Endothelial cell of hepatic sinusoid (primary cell): ENCODE measurements at regions not wholly inside any gene's neighbourhood (a gene's known extent, or its start where the extent isn't known, plus 50 kb on each side); places are given as distances from the start of the nearest gene placed in this dataset.
"Not testable (repeated sequence)": the region's sequence is repeated elsewhere in the genome, so short reads cannot be mapped to it uniquely, and the experiment has no call there.

Experiments used
- in situ Hi-C: cut with HindIII; loops from 2 replicates; pipeline ENCODE4 v1.10.0; 2017; ENCODE audit warnings: low sequenced_read_pairs

DNA sequence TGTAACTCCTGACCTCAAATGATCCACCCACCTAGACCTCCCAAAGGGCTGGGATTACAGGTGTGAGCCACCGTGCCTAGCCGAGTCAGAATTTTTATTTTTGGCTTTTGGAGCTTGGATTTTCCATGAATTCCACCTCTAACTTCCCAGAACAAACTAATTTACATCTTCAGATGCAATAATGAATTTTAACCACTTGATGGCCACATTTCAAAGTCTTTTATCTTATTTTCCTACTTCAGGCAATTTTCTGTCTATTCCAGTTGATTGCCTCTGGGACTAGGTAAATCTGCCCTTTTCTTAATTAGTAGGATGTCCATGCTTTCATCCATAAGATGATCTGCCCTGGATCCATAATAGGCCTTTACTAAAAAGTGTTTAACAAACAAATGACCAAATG lies 156.4 kb upstream of the ANKFN1 start:
- in situ Hi-C loops = loop anchor here (5.0 kb wide), 1 partner anchor 40 kb away; no protein-coding TSS in a partner anchor

DNA sequence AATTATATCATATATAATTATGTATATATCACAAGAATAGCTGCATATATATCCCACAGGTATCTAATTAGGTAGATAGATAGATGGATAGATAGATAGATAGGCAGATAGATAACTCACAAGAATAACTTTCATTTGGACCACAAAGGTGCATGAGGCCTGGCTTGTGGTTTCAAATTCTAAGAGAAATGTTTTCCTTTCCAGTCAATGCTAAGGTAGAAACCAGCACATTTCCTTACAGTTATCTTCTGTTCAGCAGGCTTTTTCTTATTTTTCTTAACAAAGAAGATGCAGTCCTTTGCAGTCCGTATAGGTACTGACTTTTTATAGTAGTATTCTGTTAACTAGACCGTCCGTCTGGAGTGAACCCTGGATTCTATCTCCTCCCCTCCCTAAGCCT lies 152.9 kb upstream of the ANKFN1 start:
- in situ Hi-C loops = no loop called here

DNA sequence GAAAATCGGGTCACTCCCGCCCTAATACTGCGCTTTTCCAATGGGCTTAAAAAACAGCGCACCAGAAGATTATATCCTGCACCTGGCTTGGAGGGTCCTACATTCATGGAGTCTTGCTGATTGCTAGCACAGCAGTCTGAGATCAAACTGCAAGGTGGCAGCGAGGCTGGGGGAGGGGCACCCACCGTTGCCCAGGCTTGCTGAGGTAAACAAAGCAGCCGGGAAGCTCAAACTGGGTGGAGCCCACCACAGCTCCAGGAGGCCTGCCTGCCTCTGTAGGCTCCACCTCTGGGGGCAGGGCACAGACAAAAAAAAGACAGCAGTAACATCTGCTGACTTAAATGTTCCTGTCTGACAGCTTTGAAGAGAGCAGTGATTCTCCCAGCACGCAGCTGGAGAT lies 150.6 kb upstream of the ANKFN1 start:
- in situ Hi-C loops = not testable (repeated sequence)

DNA sequence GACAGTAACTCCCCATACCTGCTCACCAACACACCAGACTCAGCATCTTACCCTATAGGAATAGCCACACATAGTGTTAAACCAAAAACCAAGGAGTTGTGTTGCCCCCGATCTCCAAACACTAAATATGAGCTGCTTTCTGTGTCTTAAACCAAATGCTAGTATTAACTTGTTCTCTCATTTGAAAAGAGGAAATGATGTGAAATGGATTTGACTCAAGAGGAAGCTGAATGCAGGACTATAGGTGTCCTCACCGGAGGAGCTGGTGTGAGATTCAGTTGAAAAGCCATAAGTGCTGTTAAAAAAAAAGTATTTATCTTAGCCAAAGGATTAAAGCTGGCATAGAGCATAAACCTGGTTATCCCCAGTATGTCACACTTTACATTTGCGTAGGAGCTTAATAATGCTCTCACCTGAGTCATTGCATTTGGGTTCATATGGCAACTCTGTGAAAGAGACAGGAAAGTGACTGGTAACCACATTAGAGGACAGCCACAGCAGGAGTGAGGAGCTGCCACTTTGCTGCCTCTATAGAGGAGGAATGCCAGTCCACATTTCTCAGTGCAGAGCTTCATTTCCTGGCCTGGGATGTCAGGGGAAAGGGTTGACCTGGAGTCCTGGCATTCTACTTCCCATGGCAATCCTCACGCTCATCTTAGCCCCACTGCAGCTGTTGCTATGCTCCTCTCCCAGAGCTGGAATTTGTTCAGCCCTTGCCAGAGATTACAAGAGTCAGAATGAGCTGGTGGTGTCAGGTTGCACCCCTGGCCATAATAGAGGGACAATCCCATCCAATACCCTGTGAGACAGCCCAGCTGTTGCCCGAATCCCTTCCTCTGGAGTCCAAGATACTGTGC lies 143.3 kb upstream of the ANKFN1 start:
- in situ Hi-C loops = no loop called here

DNA sequence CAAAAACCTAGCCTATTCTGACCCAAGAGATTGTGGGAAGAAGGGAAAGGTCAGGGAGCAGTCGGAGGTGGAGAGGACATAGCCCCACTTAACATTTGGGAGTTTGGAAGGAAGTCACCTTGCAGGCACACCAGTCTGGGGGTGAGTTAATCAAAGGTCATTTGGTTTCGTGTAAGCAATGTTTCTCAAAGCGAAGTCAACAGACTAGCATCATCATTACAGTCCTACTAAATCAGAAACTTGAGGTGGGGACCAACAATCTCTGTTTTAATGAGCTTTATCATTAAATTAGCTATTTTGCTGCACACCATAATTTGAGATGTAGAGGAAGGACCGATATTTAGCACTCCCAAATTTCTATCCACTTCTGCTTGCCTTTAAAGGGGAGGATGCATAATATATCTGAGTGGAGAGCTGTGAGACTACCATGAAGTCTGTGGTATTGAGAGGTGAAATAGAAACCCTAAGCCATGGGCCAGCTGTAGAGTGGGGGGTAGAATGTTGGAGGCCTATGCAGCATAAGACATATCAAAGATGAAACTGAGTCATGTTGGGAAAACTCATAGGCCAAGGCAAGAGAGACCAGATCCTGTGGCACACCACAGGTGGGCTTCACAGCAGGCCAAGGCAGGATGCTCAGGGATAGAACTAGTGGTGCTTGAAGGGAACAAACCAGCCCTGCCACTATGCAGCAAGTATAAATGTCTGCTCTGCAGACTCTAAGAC lies 141.7 kb upstream of the ANKFN1 start:
- in situ Hi-C loops = no loop called here

DNA sequence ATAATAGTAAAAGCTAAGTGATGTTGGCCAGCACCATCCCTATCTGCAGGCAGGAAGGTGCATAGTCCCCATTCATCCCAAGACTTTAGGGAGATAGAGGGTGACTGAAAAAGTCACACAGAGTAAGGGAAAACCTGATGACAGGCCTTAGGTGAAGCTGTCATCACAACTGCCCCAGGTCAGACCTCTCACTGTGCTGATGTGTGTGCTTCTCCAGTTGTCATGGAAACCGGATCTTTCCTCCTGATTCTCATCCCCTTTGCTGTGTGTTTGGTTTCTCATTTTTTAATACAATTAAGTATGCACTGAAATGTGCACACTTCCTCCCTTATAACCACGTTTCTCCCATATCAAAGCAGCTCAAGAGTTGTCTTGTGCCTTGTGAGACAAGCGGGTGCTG lies 135.1 kb upstream of the ANKFN1 start:
- in situ Hi-C loops = no loop called here

DNA sequence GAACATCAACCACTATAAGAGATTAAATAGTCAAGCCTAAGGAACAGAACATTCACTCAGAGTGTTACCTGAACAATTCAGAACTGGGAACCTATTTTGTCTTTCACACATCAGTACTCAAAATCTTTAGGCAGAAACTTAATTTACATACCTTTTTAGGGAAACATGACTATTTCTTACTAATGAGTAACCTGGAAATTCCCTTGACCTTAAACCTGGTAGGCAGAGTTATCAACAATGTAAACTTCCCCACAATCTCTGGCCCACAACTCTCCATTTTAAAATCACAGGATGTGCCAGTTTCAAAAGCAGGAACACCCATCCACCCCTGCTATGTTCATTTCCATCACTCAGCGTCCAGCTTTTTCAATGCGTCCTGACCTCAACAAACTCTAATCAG lies 132.9 kb upstream of the ANKFN1 start:
- in situ Hi-C loops = no loop called here

DNA sequence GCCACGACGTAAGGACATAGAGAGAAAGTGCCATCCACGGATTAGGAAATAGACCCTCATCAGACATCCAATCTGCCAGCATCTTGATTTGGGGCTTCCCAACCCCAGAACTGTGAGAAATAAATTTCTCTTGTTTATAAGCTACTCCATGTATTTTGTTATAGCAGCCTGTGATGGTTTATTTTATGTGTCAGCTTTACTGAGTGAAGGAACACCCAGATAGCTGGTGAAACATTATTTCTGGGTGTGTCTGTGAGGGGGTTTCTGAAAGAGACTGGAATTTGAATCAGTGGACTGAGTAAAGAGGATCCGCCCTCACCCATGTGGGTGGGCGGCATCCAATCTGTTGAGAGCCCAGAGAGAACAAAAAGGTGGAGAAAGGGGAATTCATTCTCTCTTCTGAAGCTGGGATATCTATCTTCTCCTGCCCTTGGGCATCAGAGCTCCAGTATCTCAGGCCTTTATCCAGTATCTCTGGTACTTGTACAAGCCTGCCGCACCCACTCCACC lies 131.5 kb upstream of the ANKFN1 start:
- in situ Hi-C loops = no loop called here

DNA sequence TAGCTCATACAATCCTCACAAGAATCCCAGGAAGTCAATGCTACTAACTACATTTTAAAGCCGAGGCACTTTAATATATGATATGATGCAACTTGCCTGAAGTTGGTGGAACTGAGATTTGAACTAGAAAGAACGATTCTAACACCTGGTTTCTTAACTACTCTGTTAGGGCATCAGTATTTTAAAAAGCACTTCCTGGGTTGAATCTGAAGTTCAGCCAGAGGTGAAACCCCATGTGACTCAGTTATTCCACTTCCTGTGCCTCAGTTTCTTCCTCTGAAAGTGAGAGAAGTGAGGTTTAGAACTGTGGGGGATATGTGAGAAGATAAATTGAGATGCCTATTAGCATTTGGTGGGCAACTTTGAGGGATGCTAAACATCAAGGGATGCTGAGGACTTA lies 129.4 kb upstream of the ANKFN1 start:
- in situ Hi-C loops = no loop called here

DNA sequence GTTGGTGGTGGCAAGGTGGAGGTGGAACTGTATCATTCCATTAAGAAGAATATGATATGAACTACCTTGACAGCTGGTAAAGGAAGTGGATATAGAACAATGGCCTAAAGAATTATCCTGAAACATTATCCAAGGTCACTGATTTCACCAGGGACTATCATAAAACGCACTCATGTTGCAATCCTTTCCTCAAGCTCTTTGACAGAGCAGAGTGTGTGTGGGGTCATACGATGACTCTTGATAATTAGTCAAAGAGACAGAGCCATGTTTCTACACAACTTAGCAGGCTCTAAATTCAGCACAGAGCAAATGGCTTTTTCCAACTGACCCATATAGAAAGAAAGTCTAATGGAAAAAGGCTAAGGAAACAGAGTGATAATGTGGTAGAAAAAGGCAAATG lies 126.4 kb upstream of the ANKFN1 start:
- in situ Hi-C loops = no loop called here

DNA sequence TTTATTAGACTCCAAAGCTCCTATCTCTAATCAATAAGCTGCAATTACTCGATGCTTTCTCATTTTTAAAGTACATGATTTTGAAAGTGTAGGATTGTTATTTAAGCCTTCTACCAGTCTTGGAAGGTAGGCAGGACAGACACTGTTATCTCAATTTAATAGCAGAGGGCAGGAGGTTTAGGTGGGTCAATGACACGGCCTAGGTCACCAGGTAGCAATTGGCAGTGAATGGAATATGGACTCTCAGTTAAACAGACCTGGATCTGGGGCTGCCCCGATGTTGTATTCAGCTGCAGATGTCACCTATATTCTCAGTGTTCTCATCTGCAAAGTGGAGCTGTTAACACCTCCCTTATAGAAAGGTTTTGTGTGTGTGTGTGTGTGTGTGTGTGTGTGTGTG lies 124.4 kb upstream of the ANKFN1 start:
- in situ Hi-C loops = no loop called here

DNA sequence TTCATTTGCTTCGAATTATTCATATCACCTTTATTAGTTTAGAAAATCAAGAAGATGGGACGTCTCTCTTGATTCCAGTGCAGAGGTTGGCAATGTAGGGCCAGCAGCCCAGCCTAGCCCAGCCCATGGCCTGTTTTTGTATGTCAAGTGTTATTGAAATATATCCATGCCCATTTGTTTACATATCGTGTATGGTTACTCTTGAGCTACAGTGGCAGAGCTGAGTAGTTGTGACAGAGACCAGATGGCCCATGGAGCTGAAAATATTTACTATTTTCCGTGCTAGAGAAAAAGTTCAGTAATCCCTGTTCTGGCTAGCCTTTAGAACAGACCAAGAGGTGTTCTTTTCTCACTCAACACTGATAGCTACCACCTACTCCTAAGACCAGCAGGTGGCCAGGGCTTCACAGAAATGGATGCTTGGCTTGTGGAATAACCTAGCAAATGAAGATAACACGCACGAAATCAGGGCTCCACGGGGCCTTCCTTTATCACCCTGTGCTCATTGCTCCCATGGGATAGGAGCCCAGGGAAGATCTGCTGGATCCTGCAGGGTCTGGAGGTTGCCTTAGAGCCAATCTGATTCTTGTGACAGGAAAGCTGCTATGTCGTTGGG lies 123.2 kb upstream of the ANKFN1 start:
- in situ Hi-C loops = no loop called here

DNA sequence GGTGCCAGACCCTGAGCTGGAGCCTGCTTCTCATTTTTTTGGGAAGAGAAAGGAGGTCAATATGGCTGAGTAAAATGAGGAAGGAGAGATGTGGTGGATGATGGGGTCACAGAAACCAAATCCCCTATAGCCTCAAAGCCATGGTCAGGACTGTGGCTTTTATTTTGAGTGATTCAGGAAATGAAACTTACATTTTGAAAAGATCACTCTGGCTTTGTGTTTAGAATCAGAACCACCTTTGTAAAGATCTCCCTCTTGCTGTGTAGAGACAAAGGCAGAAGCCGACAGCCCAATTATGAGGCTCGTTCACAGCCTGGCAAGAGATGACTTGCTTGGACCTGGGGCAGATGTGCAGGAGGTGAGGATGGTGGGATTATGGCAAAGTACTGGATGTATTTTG lies 121.6 kb upstream of the ANKFN1 start:
- in situ Hi-C loops = no loop called here

DNA sequence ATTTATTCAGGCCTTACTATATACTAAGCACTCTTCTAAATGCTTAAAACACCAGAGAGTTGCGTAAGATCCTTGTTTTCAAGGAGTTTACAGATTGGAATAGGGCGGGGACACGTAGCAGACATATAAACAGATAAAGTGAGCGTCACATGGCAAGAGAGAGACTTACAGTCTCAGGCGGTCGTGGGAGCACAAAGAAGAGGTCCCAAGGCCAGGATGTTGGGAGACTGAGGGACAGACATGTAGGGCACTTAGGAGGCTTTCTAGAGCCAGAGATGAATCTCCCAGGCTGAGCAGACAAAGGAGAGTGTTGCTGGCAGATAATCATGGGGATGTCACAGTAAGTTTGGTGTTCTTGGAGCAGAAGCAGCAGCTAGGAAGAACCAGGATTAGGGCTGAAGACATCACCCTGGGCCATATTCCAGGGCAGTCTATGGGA lies 119.1 kb upstream of the ANKFN1 start:
- in situ Hi-C loops = no loop called here

DNA sequence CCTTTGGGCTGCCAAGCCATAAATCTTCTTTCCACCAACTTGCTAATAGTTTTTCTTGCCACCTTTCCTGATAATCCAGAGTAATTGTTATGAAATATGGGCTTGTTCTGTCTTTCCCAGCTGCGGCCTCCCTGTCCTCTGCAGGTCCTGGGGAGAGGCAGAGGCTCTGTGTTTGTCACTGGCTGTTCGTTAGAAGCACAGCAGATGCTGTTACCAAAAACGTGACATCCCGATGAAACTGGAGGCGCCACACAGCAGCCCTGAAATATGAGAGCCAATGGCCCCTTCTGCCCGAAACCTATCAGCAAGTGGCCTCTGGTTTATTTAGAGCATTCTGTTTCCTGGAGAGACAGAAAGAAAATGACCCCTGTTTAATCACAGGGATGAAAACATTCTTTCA lies 115.1 kb upstream of the ANKFN1 start:
- in situ Hi-C loops = loop anchor here (5.0 kb wide), 1 partner anchor 41 kb away; no protein-coding TSS in a partner anchor

DNA sequence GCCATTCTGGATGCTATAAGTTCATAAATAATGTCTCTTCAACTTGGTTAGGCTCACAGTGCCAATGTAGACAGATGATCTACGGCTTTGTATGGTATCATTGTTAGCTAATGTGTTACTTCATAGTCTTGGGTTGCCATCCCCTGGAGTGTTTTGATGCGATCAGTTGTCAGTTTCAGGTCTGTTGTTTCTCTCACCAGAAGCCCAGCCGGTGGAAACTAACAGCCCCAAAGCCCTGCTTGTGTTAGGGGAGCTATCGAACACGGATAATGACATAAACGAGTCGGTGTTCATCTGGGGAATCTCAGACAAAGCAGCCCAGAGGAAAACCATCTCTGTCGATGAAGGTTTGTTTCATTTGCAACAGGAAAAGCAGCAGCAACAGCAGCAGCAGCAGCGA lies 107.4 kb upstream of the ANKFN1 start:
- in situ Hi-C loops = no loop called here

DNA sequence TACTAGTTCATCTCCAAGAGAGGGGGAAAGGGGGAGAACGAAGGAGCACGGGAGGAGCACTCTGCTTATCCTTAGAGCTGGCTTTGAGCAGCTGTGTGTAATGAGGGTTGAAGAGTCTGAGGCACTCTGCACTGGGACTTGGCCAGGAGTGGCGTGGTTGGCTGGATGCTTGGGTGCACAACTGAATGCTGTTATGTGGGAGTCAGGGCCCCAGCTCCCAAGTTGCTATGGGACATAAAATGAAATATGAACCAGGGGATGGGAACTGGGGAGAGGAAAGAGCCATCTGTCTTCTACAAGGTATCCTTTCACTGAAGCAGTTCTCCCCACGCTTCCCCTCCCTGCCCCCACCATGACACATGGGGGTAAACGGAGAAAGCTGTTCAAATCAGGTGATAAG lies 105.9 kb upstream of the ANKFN1 start:
- in situ Hi-C loops = no loop called here

DNA sequence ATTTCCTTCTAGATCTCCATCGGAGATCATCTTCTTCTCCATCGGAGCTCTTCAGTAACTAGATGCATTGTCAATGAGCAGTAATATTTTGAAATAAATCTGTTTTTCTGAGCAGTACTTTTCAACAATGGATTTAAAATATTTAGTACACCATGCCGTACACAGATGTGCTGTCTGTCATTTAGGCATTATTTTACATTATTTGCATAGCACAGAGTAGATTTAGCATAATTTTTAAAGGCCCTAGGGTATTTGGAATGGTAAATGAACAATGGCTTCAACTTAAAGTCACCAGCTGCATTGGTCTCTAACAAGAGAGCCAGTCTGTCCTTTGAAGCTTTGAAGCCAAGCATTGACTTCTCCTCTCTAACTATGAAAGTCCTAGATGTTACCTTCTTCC lies 95.4 kb upstream of the ANKFN1 start:
- in situ Hi-C loops = no loop called here

DNA sequence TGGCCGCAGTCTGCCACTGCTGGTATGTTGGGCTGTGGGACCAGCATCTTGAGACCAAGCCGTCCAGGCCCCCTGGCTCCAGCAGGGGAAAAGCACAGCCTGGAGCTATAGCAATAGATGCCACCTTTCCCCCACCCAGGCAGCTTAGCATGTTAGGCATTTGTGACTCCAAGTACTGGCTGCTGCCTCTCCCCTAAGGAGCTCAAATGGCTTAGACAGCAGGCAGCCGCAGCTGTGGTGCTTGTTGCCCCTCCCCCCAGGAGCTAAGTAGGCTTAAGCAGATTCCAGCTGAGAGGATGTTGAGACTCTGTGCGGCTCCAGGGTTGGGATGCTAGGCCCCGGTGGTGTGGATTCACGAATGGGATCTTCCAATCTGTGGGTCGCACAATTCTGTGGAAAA lies 88.8 kb upstream of the ANKFN1 start:
- in situ Hi-C loops = no loop called here

DNA sequence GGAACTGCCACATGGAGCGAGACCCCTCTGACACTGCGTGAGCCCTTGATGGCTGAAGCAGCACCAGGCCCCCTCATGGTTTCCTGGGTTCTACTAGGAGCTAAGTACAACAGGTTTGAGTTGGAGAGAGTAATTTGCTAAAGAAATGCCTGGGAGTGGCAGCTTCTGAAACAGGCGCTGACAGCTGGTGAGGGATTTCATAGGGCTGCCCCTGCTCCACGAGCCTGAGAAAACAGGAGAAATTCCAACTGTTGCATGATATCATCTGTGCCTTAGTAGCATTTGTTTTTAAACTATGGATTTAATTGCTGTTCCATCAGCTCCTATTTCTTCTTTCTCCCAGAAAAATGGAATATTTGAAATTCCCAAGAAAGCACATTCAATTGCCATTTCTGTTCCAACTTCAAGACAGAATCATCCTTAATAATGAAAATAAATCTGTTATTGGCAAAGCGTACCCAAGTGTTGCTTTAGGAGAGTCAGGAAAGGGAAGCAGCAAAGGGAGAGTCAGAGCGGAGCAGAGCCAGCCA lies 78.8 kb upstream of the ANKFN1 start:
- in situ Hi-C loops = no loop called here

DNA sequence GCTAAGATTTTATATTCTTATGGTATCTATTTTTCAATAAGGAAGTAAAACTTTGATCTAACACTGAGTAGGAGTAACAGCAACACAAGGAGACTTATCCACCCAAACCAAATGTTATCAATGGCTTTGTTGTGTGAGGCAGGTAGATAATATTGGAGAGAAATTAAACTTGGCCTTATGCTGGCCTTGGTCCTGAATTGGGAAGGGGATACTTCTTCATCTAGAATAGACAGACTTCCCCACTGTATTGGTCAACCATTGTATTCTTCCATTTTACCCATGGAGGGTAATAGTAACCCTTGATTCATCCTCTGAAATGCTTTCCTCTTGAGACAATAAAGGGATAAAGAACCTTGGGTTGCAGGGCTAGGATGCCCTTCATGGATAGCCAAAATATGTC lies 76.3 kb upstream of the ANKFN1 start:
- in situ Hi-C loops = no loop called here
